HG03159 (cell line): ENCODE measurements at regions not wholly inside any gene's neighbourhood (a gene's known extent, or its start where the extent isn't known, plus 50 kb on each side); places are given as distances from the start of the nearest gene placed in this dataset.
"Not testable (repeated sequence)": the region's sequence is repeated elsewhere in the genome, so short reads cannot be mapped to it uniquely, and the experiment has no call there.

Experiments
- ATAC-seq: cut with Tn5 transposase; IDR thresholded peaks from one replicate; pipeline ENCODE4 v1.9.1; 2021; ENCODE audit warnings: mild to moderate bottlenecking, moderate library complexity; ENCODE audit not compliant: unreplicated experiment

GRCh38 chr5:171706736-171707441 is 78.7 kb upstream of the SMIM23 start:
- ATAC-seq: no peak

- no peak for ATAC-seq
These were observed 78.2 kb upstream of the SMIM23 start for GRCh38 chr5:171707442-171707792.

- no peak for ATAC-seq
These were observed 75.7 kb upstream of the SMIM23 start for GRCh38 chr5:171709930-171710329.

GRCh38 chr5:171710451-171711024 is 75.1 kb upstream of the SMIM23 start:
- no peak for ATAC-seq

- ATAC-seq: no peak
These were observed 74.0 kb upstream of the SMIM23 start for GRCh38 chr5:171711571-171711970.

- no peak for ATAC-seq
These were observed 73.0 kb upstream of the SMIM23 start for GRCh38 chr5:171712616-171713015.

GRCh38 chr5:171713152-171713551 is 72.5 kb upstream of the SMIM23 start:
- no peak for ATAC-seq

- ATAC-seq: no peak
These were observed 71.4 kb upstream of the SMIM23 start for GRCh38 chr5:171714261-171714660.

- no peak for ATAC-seq
These were observed 70.8 kb upstream of the SMIM23 start for GRCh38 chr5:171714851-171715250.

GRCh38 chr5:171715551-171715950 is 70.1 kb upstream of the SMIM23 start:
- ATAC-seq: no peak

- ATAC-seq: no peak
These were observed 65.5 kb upstream of the SMIM23 start for GRCh38 chr5:171720086-171720485.

GRCh38 chr5:171721464-171721863 is 64.2 kb upstream of the SMIM23 start:
- ATAC-seq: no peak

GRCh38 chr5:171724468-171725204 is 61.0 kb upstream of the SMIM23 start:
- no peak for ATAC-seq

- no peak for ATAC-seq
These were observed 60.4 kb upstream of the SMIM23 start for GRCh38 chr5:171725205-171725601.

- not testable (repeated sequence) for ATAC-seq
These were observed 58.8 kb upstream of the SMIM23 start for GRCh38 chr5:171726819-171727218.

GRCh38 chr5:171728686-171729085 is 56.9 kb upstream of the SMIM23 start:
- no peak for ATAC-seq
